Neural progenitor cell (in vitro differentiated cells): ENCODE measurements at regions not wholly inside any gene's neighbourhood (a gene's known extent, or its start where the extent isn't known, plus 50 kb on each side); places are given as distances from the start of the nearest gene placed in this dataset.

Source experiments
- EZH2 ChIP-seq: fragments of 200-600 bp; sonication (generic); IDR thresholded peaks from 2 replicates; pipeline ENCODE4 v1.6.1; 2017; ENCODE audit warnings: antibody characterized with exemption, mild to moderate bottlenecking, moderate library complexity
- EZH2phosphoT487 ChIP-seq: fragments of 200-600 bp; sonication (generic); IDR thresholded peaks from 2 replicates; pipeline ENCODE4 v1.6.1; 2017; ENCODE audit warnings: antibody characterized with exemption
- TF ChIP-seq, protein P1 (sequence below): fragments of 200-600 bp; sonication (generic); IDR thresholded peaks from 2 replicates; pipeline ENCODE4 v1.5.1; 2017; ENCODE audit warnings: antibody characterized with exemption, mild to moderate bottlenecking

DNA sequence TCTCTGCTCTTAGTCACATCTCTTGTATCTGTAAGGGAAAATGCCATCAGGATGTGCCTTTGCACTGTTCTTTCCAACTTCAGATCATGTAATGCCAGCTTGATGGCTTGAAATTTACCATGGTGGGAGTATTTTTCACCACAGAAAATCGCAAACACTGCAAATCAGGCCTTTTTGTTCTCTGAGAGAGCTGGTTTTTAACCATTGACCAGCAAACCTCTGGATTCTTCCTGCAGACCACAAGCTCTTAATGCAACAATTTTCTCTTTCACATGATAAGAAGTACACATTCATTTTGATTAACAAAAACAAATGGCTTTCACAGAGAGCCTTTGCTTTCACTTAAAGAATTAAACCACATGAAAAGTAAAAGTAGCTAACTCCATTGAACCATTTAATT, 145.4 kb upstream of the NEBL start:
- TF ChIP-seq, protein P1, sequence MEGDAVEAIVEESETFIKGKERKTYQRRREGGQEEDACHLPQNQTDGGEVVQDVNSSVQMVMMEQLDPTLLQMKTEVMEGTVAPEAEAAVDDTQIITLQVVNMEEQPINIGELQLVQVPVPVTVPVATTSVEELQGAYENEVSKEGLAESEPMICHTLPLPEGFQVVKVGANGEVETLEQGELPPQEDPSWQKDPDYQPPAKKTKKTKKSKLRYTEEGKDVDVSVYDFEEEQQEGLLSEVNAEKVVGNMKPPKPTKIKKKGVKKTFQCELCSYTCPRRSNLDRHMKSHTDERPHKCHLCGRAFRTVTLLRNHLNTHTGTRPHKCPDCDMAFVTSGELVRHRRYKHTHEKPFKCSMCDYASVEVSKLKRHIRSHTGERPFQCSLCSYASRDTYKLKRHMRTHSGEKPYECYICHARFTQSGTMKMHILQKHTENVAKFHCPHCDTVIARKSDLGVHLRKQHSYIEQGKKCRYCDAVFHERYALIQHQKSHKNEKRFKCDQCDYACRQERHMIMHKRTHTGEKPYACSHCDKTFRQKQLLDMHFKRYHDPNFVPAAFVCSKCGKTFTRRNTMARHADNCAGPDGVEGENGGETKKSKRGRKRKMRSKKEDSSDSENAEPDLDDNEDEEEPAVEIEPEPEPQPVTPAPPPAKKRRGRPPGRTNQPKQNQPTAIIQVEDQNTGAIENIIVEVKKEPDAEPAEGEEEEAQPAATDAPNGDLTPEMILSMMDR = no peak
- TF ChIP-seq EZH2phosphoT487 (no peak), EZH2 (no peak)
